NCI-H1417 (cell line): ENCODE measurements at regions not wholly inside any gene's neighbourhood (a gene's known extent, or its start where the extent isn't known, plus 50 kb on each side); places are given as distances from the start of the nearest gene placed in this dataset.

Source experiments
- DNase-seq, 3 experiments: peaks; one replicate each; lab custom pipeline; 2025; lab: John Stamatoyannopoulos, UW

- DNase-seq: no peak
Measured at GRCh38 chr7:144960763-144961162, 124.9 kb upstream of the TPK1 start.

GRCh38 chr7:144957998-144958397 lies 122.1 kb upstream of the TPK1 start:
- no peak for DNase-seq

GRCh38 chr7:144955422-144955821 lies 119.6 kb upstream of the TPK1 start:
- DNase-seq: no peak

- DNase-seq: peak in 2 of 3 experiments; percentile 9 to 42
Measured at GRCh38 chr7:144941127-144941526, 105.3 kb upstream of the TPK1 start.

DNA sequence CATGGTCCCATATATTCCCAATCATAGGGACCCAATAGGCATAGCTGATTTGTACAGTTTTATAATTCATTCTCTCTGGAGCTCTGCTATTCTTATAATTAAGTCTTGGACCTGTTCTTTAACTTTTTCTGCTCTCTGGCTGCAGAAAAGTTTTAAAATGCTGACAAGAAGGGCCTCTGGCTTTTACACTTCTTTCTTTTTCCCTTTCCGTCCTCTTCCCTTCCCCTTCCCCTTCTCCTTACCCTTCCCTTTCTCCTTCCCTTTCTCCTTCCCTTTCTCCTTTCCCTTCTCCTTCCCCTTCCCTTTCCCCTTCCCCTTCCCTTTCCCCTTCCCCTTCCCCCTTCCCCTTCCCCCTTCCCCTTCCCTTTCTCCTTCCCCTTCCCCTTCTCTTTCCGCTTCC lies 101.3 kb upstream of the TPK1 start:
- no peak for DNase-seq

- peak in 1 of 3 experiments; percentile 16 for DNase-seq
Measured at GRCh38 chr7:144936314-144936713, 100.5 kb upstream of the TPK1 start.

- DNase-seq: no peak
Measured at GRCh38 chr7:144910411-144910810, 74.6 kb upstream of the TPK1 start.

DNA sequence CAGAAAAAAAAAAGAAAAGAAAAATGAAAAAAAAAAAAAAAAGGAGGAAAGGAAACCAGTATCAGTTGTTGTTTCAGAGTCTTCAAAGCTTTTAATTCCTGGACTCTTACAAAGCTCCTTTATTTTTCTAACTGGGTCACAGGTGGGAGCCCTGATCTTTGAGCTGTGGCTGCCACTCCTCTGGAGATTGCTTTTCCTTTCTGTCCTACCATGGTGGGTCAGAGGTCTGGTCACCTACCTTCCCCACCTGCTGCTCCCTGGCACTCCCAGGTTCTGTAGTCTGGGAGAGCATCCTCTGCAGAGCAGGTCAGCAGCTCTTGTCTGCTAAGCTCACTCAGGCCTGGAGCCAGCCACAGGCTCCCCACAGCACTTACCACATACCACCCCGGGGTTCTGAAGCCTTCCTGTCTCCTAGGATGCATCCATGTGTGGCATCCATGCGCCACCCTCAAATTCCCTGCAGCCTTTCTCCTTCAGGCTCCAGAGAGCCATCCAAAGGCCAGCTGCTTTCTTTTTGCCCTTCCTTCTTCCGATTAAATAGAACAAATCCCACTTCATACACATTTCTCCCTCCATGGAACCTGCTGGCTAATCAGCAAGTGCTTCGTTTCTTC lies 73.2 kb upstream of the TPK1 start:
- DNase-seq: no peak

GRCh38 chr7:144908324-144908723 lies 72.5 kb upstream of the TPK1 start:
- no peak for DNase-seq

GRCh38 chr7:144907577-144907976 lies 71.7 kb upstream of the TPK1 start:
- DNase-seq: no peak

GRCh38 chr7:144903201-144903600 lies 67.3 kb upstream of the TPK1 start:
- DNase-seq: no peak

DNA sequence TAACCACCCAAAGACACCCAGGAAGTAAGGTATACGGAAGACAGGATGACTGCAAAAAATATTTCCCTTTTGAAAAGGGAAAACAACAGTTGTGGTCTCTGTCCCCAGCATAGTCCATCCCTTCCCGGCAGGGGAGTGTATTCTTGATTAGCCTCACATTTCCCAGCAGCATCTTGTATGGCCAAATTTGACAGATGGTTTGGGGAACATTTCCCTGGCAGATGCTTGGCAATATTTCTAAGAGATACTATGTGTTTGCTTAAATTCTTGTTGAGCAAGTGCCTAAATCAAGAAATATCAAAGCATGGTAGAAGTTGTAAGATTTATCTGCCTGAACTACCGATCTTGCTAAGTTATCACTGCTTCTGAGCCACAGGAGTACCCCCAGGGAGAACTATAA lies 56.9 kb upstream of the TPK1 start:
- no peak for DNase-seq
